ENCODE measurements at regions not wholly inside any gene's neighbourhood (a gene's known extent, or its start where the extent isn't known, plus 50 kb on each side); places are given as distances from the start of the nearest gene placed in this dataset.
"Not testable (repeated sequence)": the region's sequence is repeated elsewhere in the genome, so short reads cannot be mapped to it uniquely, and the experiment has no call there.

DNA sequence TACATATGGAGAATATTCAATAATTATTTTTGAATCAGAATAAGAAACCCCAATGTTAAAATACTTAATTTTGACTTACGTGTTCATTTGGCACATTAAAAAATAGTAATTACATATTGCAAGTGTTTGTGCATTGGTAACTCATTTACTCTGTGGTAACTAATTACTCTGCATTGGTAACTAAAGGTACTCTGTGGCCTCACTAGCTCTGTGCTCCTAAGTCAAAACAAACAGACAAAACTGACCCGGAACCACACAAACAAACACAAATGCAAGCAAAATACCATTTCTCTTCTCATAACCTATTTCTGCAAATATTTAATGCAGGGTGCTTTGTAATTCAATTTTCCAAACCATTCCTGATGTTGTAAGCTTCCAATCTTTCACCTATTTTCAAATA lies 1244.3 kb downstream of the REEP3 start:
- no peaks in the 10 kb centered on the region for H3K27me3 ChIP-seq (ENCODE audit: control insufficient read depth, insufficient read depth, low read length)
- no peak overlapping the region for H3K27ac ChIP-seq (ENCODE audit: low read depth, low read length)
- H3K9me3 ChIP-seq (ENCODE audit: control insufficient read depth, insufficient read depth, low read length) = no peaks in the 10 kb centered on the region
- H3K9ac ChIP-seq (ENCODE audit: low read depth, low read length) = no peak overlapping the region
- H3K4me3 ChIP-seq (ENCODE audit: low read depth, low read length) = no peak overlapping the region
- no peaks in the 10 kb centered on the region for H3K36me3 ChIP-seq (ENCODE audit: control insufficient read depth, insufficient read depth, low read length)
- H3K4me1 ChIP-seq (ENCODE audit: control insufficient read depth, insufficient read depth, low read length) = peaks cover 2% of the 10 kb centered on the region; the same call in 1 of the 2 replicates

DNA sequence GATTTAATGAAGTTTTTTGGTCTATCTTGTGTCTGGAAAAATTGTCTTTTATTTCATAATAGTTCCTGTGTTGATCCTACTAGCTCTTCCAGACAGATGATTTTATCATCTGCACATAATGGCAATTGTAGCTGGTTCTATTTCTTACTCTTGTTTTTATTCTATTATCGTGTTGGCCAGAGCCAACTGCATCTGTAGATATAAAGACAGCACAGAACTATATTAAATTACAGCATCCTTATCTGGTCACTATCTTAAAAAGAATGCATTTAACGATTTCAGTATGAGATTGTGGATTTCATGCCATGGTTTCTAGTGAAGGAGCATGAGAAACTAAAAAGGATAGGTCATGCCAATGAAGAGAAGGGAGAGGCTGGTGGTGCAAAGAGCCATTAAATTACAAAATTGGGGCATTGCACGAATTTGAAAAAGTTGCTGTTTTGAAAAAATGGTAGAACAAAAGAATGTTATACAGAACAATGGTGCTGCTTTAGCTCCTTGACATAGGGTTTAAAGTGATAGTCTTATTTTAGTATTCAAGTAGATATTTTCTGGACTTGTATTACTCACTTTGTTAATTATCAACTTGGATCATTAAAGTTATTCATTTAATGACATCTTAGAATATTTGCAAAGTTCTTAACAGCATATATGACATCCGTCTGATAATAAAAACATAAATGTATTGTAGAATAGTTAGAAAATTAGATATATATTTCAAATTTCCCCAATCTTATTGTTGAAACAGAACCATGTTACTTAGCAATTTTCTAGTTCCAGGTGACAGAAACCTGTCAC lies 1250.3 kb downstream of the REEP3 start:
- Histone ChIP-seq H3K4me1 (ENCODE audit: control insufficient read depth, insufficient read depth, low read length) (peaks cover 2% of the 10 kb centered on the region; the same call in 1 of the 2 replicates), H3K9ac (ENCODE audit: low read depth, low read length) (no peak overlapping the region), H3K9me3 (ENCODE audit: control insufficient read depth, insufficient read depth, low read length) (no peaks in the 10 kb centered on the region), H3K36me3 (ENCODE audit: control insufficient read depth, insufficient read depth, low read length) (no peaks in the 10 kb centered on the region), H3K27me3 (ENCODE audit: control insufficient read depth, insufficient read depth, low read length) (no peaks in the 10 kb centered on the region), H3K27ac (ENCODE audit: low read depth, low read length) (no peak overlapping the region), H3K4me3 (ENCODE audit: low read depth, low read length) (no peak overlapping the region)

DNA sequence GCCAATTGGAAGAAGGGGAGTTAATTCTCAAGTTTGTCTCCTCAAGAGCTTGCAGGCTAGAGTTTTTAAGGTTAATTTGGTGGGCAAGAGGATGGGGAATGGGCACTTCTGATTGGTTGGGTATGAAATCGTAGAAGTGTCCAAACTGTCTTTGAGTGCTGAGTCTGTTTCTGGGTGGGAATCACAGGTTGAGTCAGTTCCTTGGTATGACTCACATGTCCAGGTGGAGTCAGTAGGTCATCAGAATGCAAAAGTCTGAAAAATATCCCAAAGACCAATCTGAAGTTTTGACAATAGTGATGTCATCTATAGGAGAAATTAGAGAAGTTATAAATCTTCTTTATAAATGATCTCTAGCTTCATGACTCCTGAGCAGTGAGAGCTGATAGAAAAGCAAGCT lies 1252.2 kb downstream of the REEP3 start:
- H3K36me3 ChIP-seq (ENCODE audit: control insufficient read depth, insufficient read depth, low read length) = no peaks in the 10 kb centered on the region
- no peaks in the 10 kb centered on the region for H3K4me1 ChIP-seq (ENCODE audit: control insufficient read depth, insufficient read depth, low read length)
- no peaks in the 10 kb centered on the region for H3K27me3 ChIP-seq (ENCODE audit: control insufficient read depth, insufficient read depth, low read length)
- no peak overlapping the region for H3K9ac ChIP-seq (ENCODE audit: low read depth, low read length)
- no peaks in the 10 kb centered on the region for H3K9me3 ChIP-seq (ENCODE audit: control insufficient read depth, insufficient read depth, low read length)
- no peak overlapping the region for H3K27ac ChIP-seq (ENCODE audit: low read depth, low read length)
- H3K4me3 ChIP-seq (ENCODE audit: low read depth, low read length) = no peak overlapping the region

DNA sequence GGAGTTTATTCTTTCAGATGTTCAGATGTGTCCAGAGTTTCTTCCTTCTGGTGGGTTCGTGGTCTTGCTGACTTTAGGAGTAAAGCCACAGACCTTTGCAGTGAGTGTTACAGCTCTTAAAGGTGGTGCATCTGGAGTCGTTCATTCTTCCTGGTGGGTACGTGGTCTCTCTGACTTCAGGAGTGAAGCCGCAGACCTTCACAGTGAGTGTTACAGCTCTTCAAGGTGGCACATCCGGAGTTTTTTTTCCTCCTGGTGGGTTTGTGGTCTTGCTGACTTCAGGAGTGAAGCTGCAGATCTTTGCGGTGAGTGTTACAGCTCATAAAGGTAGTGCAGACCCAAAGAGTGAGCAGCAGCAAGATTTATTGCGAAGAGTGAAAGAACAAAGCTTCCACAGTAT lies 1263.2 kb downstream of the REEP3 start:
- H3K27ac ChIP-seq (ENCODE audit: low read depth, low read length); H3K9ac ChIP-seq (ENCODE audit: low read depth, low read length); H3K27me3 ChIP-seq (ENCODE audit: control insufficient read depth, insufficient read depth, low read length); H3K4me1 ChIP-seq (ENCODE audit: control insufficient read depth, insufficient read depth, low read length); H3K9me3 ChIP-seq (ENCODE audit: control insufficient read depth, insufficient read depth, low read length); H3K4me3 ChIP-seq (ENCODE audit: low read depth, low read length); H3K36me3 ChIP-seq (ENCODE audit: control insufficient read depth, insufficient read depth, low read length): not testable (repeated sequence)

DNA sequence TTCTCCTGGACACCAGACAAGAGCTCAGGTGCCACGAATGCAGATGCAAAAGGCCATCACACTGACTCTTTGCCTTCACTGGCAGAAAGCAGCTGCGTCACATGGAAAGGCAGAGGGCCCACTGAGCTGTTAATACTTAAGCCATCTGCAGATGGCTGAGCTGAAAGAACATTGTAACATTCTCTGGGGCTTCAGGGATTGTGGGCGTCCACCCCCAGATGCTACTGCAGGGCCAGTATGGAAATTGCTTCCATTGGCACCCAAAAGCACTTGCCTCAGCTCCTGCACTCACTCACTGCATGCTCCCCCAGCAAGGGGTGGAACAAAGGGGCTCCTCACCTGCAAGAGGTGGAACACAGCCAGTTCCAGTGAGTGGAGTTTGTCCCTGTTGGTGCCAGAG lies 1264.6 kb downstream of the REEP3 start:
- no peaks in the 10 kb centered on the region for H3K36me3 ChIP-seq (ENCODE audit: control insufficient read depth, insufficient read depth, low read length)
- H3K27ac ChIP-seq (ENCODE audit: low read depth, low read length) = no peak overlapping the region
- H3K4me1 ChIP-seq (ENCODE audit: control insufficient read depth, insufficient read depth, low read length) = no peaks in the 10 kb centered on the region
- H3K9ac ChIP-seq (ENCODE audit: low read depth, low read length) = no peak overlapping the region
- H3K9me3 ChIP-seq (ENCODE audit: control insufficient read depth, insufficient read depth, low read length) = no peaks in the 10 kb centered on the region; the same call in 1 of the 2 replicates
- H3K27me3 ChIP-seq (ENCODE audit: control insufficient read depth, insufficient read depth, low read length) = no peaks in the 10 kb centered on the region
- no peak overlapping the region for H3K4me3 ChIP-seq (ENCODE audit: low read depth, low read length)

DNA sequence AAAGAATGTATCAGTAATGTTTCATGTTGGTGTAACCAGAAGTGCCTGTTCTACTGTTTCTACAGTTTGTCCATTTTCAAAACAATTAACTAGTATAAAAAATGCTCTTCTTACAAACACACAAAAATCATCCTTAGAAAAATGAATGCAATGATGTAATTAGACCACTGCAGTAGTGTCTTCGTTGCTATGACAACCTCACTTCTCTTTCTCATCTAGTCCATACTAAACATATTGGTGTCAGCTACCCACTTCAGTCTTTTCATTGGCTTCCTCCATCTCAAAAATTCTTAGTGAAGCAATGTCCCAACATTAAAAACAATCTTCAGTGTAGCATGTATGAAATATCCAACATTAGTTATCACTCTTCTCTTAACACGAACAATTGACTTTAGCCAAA lies 1265.8 kb downstream of the REEP3 start:
- Histone ChIP-seq H3K9ac (ENCODE audit: low read depth, low read length) (no peak overlapping the region), H3K27me3 (ENCODE audit: control insufficient read depth, insufficient read depth, low read length) (no peaks in the 10 kb centered on the region), H3K4me1 (ENCODE audit: control insufficient read depth, insufficient read depth, low read length) (no peaks in the 10 kb centered on the region), H3K27ac (ENCODE audit: low read depth, low read length) (no peak overlapping the region), H3K36me3 (ENCODE audit: control insufficient read depth, insufficient read depth, low read length) (no peaks in the 10 kb centered on the region), H3K4me3 (ENCODE audit: low read depth, low read length) (no peak overlapping the region), H3K9me3 (ENCODE audit: control insufficient read depth, insufficient read depth, low read length) (no peaks in the 10 kb centered on the region; the same call in 1 of the 2 replicates)

DNA sequence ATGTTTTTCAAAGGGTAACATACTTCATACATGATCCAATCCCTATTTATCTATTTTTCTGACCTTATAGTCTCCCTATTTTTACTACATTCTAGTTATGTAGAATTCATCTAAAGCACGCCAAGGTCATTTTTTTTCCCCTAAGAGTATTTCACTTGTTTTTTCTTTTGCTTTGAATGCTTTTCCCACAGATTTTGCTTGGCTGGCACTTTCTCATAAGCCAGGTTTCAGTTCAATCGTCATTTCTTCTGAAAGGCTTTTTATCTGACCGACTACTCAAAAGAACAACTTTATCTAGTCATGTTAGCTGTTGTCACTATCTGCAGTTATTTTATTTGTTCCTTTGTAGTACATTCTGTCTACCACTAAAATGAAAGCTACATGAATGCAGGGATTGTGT lies 1274.6 kb downstream of the REEP3 start:
- H3K9me3 ChIP-seq (ENCODE audit: control insufficient read depth, insufficient read depth, low read length) = no peaks in the 10 kb centered on the region
- no peak overlapping the region for H3K4me3 ChIP-seq (ENCODE audit: low read depth, low read length)
- H3K27me3 ChIP-seq (ENCODE audit: control insufficient read depth, insufficient read depth, low read length) = no peaks in the 10 kb centered on the region
- no peak overlapping the region for H3K9ac ChIP-seq (ENCODE audit: low read depth, low read length)
- no peaks in the 10 kb centered on the region for H3K36me3 ChIP-seq (ENCODE audit: control insufficient read depth, insufficient read depth, low read length)
- no peaks in the 10 kb centered on the region for H3K4me1 ChIP-seq (ENCODE audit: control insufficient read depth, insufficient read depth, low read length)
- no peak overlapping the region for H3K27ac ChIP-seq (ENCODE audit: low read depth, low read length)

DNA sequence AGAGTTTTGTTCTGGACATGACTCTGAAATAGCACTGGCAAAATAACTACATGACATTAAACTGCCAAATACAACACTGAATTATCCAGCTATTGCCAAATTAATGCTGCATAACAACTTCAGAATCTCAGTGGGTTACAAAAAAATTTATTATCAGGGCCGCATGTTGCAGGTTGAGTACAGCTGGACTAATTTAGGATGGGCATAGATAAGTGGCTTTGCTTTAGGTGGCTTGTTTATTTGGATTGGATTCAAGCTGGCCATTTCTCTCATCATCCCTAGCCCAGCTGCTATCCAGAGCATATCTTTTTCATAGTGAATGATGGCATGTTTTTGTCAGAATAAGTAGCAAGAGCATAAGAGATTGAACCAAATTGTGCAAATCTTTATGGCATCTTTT lies 1277.1 kb downstream of the REEP3 start:
- Histone ChIP-seq H3K4me1 (ENCODE audit: control insufficient read depth, insufficient read depth, low read length) (no peaks in the 10 kb centered on the region), H3K27ac (ENCODE audit: low read depth, low read length) (no peak overlapping the region), H3K36me3 (ENCODE audit: control insufficient read depth, insufficient read depth, low read length) (no peaks in the 10 kb centered on the region), H3K9me3 (ENCODE audit: control insufficient read depth, insufficient read depth, low read length) (no peaks in the 10 kb centered on the region), H3K27me3 (ENCODE audit: control insufficient read depth, insufficient read depth, low read length) (no peaks in the 10 kb centered on the region), H3K4me3 (ENCODE audit: low read depth, low read length) (no peak overlapping the region), H3K9ac (ENCODE audit: low read depth, low read length) (no peak overlapping the region)

DNA sequence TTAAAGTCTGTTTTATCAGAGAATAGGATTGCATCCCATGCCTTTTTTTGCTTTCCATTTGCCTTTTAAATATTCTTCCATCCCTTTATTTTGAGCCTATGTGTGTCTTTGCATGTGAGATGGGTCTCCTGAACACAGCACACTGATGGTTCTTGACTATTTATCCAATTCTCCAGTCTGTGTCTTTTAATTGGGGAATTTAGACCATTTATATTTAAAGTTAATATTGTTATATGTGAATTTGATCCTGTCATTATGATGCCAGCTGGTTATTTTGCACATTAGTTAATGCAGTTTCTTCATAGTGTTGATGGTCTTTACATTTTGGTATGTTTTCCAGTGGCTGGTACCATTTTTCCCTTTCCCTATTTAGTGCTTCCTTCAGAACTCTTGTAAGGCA lies 1287.0 kb downstream of the REEP3 start:
- H3K4me1 ChIP-seq (ENCODE audit: control insufficient read depth, insufficient read depth, low read length); H3K4me3 ChIP-seq (ENCODE audit: low read depth, low read length); H3K9ac ChIP-seq (ENCODE audit: low read depth, low read length); H3K27me3 ChIP-seq (ENCODE audit: control insufficient read depth, insufficient read depth, low read length); H3K9me3 ChIP-seq (ENCODE audit: control insufficient read depth, insufficient read depth, low read length); H3K27ac ChIP-seq (ENCODE audit: low read depth, low read length); H3K36me3 ChIP-seq (ENCODE audit: control insufficient read depth, insufficient read depth, low read length): not testable (repeated sequence)

DNA sequence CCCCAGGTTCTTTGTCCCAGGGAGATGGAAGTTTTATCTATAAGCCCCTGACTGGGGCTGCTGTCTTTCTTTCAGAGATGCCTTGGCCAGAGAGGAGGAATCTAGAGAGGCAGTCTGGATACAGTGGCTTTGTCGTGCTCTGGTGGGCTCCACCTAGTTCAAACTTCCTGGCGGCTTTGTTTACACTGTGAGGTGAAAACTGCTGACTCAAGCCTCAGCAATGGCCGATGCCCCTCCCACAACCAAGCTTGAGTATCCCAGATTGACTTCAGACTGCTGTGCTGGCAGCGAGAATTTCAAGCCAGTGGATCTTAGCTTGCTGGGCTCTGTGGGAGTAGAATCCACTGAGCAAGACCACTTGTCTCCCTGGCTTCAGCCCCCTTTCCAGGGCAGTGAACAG lies 1288.8 kb downstream of the REEP3 start:
- H3K9me3 ChIP-seq (ENCODE audit: control insufficient read depth, insufficient read depth, low read length); H3K4me1 ChIP-seq (ENCODE audit: control insufficient read depth, insufficient read depth, low read length); H3K36me3 ChIP-seq (ENCODE audit: control insufficient read depth, insufficient read depth, low read length); H3K4me3 ChIP-seq (ENCODE audit: low read depth, low read length); H3K27me3 ChIP-seq (ENCODE audit: control insufficient read depth, insufficient read depth, low read length); H3K9ac ChIP-seq (ENCODE audit: low read depth, low read length); H3K27ac ChIP-seq (ENCODE audit: low read depth, low read length): not testable (repeated sequence)

DNA sequence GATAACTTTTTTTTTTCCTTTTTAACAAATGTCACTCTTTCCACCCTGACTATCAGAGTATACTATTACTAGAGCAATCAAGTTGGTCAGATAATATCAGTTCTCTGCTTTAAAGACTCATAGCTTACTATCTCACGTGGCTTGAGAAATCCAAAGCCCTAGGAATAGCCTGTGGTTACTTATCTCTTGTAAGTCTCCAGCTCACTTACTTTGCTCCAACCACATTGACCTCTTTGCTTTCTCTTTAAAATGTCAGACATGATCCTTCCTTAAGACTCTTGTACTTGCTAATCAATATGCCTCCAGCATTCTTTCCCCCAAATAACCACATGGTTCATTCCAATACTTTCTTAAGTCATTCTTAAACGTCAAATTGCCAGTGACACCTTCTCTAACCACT lies 1292.2 kb downstream of the REEP3 start:
- Histone ChIP-seq H3K27ac (ENCODE audit: low read depth, low read length) (no peak overlapping the region), H3K27me3 (ENCODE audit: control insufficient read depth, insufficient read depth, low read length) (no peaks in the 10 kb centered on the region), H3K9me3 (ENCODE audit: control insufficient read depth, insufficient read depth, low read length) (no peaks in the 10 kb centered on the region)

More for the DNA sequence above, 1292.2 kb downstream of the REEP3 start:
- Histone ChIP-seq H3K4me1 (ENCODE audit: control insufficient read depth, insufficient read depth, low read length) (peaks cover 8% of the 10 kb centered on the region), H3K4me3 (ENCODE audit: low read depth, low read length) (no peak overlapping the region), H3K36me3 (ENCODE audit: control insufficient read depth, insufficient read depth, low read length) (no peaks in the 10 kb centered on the region), H3K9ac (ENCODE audit: low read depth, low read length) (no peak overlapping the region)
